ENCODE measurements at regions not wholly inside any gene's neighbourhood (a gene's known extent, or its start where the extent isn't known, plus 50 kb on each side); places are given as distances from the start of the nearest gene placed in this dataset.

- H3K27me3 ChIP-seq, result no peaks in the 10 kb centered on the region
- no peak for DNase-seq (ENCODE audit: low spot score)
- no peaks in the 10 kb centered on the region for H3K9me3 ChIP-seq
- TF ChIP-seq CTCF (IDR thresholded peaks at IDR 0.05), result no peak
- H3K4me1 ChIP-seq, result peaks cover 0 to 10% of the 10 kb centered on the region in 2 donors
- H3K4me3 ChIP-seq, result no peak overlapping the region
- no peak overlapping the region for H3K27ac ChIP-seq
- H3K36me3 ChIP-seq, result no peaks in the 10 kb centered on the region
Measured at GRCh38 chr10:9800011-9800410, 1217.7 kb upstream of the CELF2 start.

GRCh38 chr10:9800571-9800970, 1217.1 kb upstream of the CELF2 start:
- DNase-seq (ENCODE audit: low spot score), result no peak
- H3K27ac ChIP-seq, result no peak overlapping the region
- no peaks in the 10 kb centered on the region for H3K27me3 ChIP-seq
- no peak overlapping the region for H3K4me3 ChIP-seq
- no peak for TF ChIP-seq CTCF (IDR thresholded peaks at IDR 0.05)
- H3K9me3 ChIP-seq, result no peaks in the 10 kb centered on the region
- no peaks in the 10 kb centered on the region for H3K36me3 ChIP-seq
- peaks cover 0 to 10% of the 10 kb centered on the region in 2 donors for H3K4me1 ChIP-seq

GRCh38 chr10:9807846-9808245, 1209.8 kb upstream of the CELF2 start:
- H3K4me3 ChIP-seq, result no peak overlapping the region
- H3K9me3 ChIP-seq, result no peaks in the 10 kb centered on the region
- no peaks in the 10 kb centered on the region for H3K27me3 ChIP-seq
- H3K4me1 ChIP-seq, result no peaks in the 10 kb centered on the region
- no peak overlapping the region for H3K27ac ChIP-seq
- no peaks in the 10 kb centered on the region for H3K36me3 ChIP-seq
- no peak for DNase-seq (ENCODE audit: low spot score)
- TF ChIP-seq CTCF (IDR thresholded peaks at IDR 0.05), result no peak

GRCh38 chr10:9811601-9812000, 1206.1 kb upstream of the CELF2 start:
- Histone ChIP-seq H3K27me3 (no peaks in the 10 kb centered on the region), H3K36me3 (no peaks in the 10 kb centered on the region), H3K4me1 (no peaks in the 10 kb centered on the region), H3K27ac (no peak overlapping the region), H3K4me3 (no peak overlapping the region), H3K9me3 (no peaks in the 10 kb centered on the region)
- DNase-seq (ENCODE audit: low spot score), result no peak
- no peak for TF ChIP-seq CTCF (IDR thresholded peaks at IDR 0.05)

- TF ChIP-seq CTCF (IDR thresholded peaks at IDR 0.05), result no peak
- H3K27ac ChIP-seq, result no peak overlapping the region
- no peak overlapping the region for H3K4me3 ChIP-seq
Measured at GRCh38 chr10:9814285-9814864, 1203.3 kb upstream of the CELF2 start.

More at GRCh38 chr10:9814285-9814864, 1203.3 kb upstream of the CELF2 start:
- H3K4me1 ChIP-seq, result no peaks in the 10 kb centered on the region
- no peaks in the 10 kb centered on the region for H3K9me3 ChIP-seq
- H3K36me3 ChIP-seq, result no peaks in the 10 kb centered on the region
- H3K27me3 ChIP-seq, result no peaks in the 10 kb centered on the region
- no peak for DNase-seq (ENCODE audit: low spot score)

Measured in right atrium auricular region (tissue), 2 donors.